ENCODE measurements at regions not wholly inside any gene's neighbourhood (a gene's known extent, or its start where the extent isn't known, plus 50 kb on each side); places are given as distances from the start of the nearest gene placed in this dataset.
A peak's percentile ranks its signal among the peaks of the same experiment; 100 is the strongest.

GRCh38 chr9:22528485-22528884, 81.9 kb downstream of the DMRTA1 start:
- no peak for TF ChIP-seq POLR2A (IDR thresholded peaks at IDR 0.05)
- TF ChIP-seq, protein P1, sequence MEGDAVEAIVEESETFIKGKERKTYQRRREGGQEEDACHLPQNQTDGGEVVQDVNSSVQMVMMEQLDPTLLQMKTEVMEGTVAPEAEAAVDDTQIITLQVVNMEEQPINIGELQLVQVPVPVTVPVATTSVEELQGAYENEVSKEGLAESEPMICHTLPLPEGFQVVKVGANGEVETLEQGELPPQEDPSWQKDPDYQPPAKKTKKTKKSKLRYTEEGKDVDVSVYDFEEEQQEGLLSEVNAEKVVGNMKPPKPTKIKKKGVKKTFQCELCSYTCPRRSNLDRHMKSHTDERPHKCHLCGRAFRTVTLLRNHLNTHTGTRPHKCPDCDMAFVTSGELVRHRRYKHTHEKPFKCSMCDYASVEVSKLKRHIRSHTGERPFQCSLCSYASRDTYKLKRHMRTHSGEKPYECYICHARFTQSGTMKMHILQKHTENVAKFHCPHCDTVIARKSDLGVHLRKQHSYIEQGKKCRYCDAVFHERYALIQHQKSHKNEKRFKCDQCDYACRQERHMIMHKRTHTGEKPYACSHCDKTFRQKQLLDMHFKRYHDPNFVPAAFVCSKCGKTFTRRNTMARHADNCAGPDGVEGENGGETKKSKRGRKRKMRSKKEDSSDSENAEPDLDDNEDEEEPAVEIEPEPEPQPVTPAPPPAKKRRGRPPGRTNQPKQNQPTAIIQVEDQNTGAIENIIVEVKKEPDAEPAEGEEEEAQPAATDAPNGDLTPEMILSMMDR (IDR thresholded peaks at IDR 0.05), result peak in 1 of 4 experiments; percentile 27
- TF ChIP-seq POLR2AphosphoS5 (IDR thresholded peaks at IDR 0.05), result no peak

Measured in prostate gland (tissue), 2 donors.